ENCODE measurements at regions not wholly inside any gene's neighbourhood (a gene's known extent, or its start where the extent isn't known, plus 50 kb on each side); places are given as distances from the start of the nearest gene placed in this dataset.

DNA sequence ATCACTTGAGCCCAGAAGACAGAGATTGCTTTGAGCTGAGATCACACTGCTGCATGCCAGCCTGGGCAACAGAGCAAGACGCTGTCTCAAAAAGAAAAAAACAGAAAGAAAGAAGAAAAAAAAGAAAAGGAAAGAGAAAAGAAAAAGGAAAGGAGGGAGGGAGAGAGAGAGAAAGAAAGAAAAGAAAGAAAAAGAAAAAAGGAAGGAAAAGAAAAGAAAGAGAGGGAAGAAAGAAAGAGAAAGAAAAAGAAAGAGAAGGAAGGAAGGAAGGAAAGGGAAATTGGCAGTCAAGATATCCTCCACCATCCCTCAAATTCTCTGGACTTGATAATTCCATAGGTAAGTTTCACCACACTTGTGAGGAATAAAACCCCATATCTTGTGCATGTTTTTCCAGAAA lies 71.4 kb upstream of the WSB1 start:
- no peak for DNase-seq (ENCODE audit: low read depth)
- no peaks in the 10 kb centered on the region for H3K36me3 ChIP-seq (ENCODE audit: control insufficient read depth, insufficient read depth, low read length)
- no peak overlapping the region for H3K4me3 ChIP-seq (ENCODE audit: low read depth, low read length)
- TF ChIP-seq, protein P1, sequence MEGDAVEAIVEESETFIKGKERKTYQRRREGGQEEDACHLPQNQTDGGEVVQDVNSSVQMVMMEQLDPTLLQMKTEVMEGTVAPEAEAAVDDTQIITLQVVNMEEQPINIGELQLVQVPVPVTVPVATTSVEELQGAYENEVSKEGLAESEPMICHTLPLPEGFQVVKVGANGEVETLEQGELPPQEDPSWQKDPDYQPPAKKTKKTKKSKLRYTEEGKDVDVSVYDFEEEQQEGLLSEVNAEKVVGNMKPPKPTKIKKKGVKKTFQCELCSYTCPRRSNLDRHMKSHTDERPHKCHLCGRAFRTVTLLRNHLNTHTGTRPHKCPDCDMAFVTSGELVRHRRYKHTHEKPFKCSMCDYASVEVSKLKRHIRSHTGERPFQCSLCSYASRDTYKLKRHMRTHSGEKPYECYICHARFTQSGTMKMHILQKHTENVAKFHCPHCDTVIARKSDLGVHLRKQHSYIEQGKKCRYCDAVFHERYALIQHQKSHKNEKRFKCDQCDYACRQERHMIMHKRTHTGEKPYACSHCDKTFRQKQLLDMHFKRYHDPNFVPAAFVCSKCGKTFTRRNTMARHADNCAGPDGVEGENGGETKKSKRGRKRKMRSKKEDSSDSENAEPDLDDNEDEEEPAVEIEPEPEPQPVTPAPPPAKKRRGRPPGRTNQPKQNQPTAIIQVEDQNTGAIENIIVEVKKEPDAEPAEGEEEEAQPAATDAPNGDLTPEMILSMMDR (IDR thresholded peaks at IDR 0.05; ENCODE audit: insufficient read depth, low read length, poor library complexity, severe bottlenecking): no peak
- no peaks in the 10 kb centered on the region for H3K27me3 ChIP-seq (ENCODE audit: control insufficient read depth, insufficient read depth, low read length)

DNA sequence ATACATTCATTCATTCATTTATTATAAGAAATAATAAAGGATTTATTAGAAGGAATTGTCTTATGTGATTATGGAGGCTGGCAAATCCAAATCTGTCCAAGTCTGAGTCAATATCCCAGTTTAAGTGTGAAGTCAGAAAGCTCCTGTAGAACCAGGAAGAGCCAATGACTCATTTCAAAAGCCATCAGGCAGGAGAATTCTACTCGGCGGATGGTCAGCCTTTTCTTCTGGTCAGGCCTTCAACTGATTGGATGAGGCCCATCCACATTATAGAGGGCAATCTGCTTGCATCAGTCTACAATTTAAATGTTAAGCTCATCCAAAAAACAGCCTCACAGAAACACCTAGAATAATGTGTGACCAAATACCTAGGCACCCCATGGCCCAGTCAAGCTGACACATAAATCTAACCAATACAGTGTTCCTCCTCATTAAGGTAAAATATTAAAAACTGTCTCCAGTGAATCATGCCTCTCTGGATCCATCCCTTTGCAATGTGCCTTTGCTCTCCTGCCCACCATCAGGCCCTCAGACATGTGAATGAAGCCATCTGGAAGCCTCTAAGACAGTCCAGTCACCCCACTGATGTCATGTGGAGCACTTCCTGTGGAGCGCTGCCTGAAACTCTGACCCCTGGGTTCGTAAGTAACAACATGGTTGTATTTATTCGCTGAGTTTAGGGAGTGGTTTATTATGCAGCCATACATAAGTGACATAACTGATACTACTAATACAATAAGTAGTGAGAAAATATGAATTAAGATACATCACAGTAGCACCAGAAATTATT lies 69.2 kb upstream of the WSB1 start:
- TF ChIP-seq, protein P1 (IDR thresholded peaks at IDR 0.05; ENCODE audit: insufficient read depth, low read length, poor library complexity, severe bottlenecking): no peak
- H3K4me3 ChIP-seq (ENCODE audit: low read depth, low read length): no peak overlapping the region
- no peak for DNase-seq (ENCODE audit: low read depth)
- no peaks in the 10 kb centered on the region for H3K36me3 ChIP-seq (ENCODE audit: control insufficient read depth, insufficient read depth, low read length)
- H3K27me3 ChIP-seq (ENCODE audit: control insufficient read depth, insufficient read depth, low read length): no peaks in the 10 kb centered on the region

DNA sequence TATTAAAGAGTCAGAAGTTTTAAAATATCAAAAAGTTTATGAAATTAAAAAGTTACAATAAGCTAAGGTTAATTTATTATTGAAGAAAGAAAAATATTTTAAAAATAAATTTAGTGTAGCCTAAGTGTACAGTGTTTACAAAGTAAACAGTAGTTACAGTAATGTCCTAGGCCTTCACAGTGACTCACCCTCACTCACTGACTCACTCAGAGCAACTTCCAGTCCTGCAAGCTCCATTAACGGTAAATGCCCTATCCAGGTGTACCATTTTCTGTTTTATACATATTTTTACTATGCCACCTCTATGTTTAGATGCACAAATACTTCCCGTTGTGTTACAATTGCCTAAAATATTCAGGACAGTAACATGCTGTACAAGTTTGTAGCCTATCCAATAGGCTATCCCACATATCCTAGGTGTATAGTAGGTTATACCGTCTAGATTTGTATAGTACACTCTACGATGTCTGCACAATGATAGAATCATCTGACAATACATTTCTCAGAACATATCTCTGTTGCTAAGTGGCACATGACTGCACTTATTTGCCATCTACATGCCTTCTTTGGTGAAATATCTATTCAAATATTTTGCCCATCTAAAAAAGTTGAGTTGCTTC lies 67.2 kb upstream of the WSB1 start:
- TF ChIP-seq, protein P1 (IDR thresholded peaks at IDR 0.05; ENCODE audit: insufficient read depth, low read length, poor library complexity, severe bottlenecking): no peak
- peak; percentile 61 for DNase-seq (ENCODE audit: low read depth)
- Histone ChIP-seq H3K4me3 (ENCODE audit: low read depth, low read length) (no peak overlapping the region), H3K27me3 (ENCODE audit: control insufficient read depth, insufficient read depth, low read length) (no peaks in the 10 kb centered on the region), H3K36me3 (ENCODE audit: control insufficient read depth, insufficient read depth, low read length) (no peaks in the 10 kb centered on the region)

DNA sequence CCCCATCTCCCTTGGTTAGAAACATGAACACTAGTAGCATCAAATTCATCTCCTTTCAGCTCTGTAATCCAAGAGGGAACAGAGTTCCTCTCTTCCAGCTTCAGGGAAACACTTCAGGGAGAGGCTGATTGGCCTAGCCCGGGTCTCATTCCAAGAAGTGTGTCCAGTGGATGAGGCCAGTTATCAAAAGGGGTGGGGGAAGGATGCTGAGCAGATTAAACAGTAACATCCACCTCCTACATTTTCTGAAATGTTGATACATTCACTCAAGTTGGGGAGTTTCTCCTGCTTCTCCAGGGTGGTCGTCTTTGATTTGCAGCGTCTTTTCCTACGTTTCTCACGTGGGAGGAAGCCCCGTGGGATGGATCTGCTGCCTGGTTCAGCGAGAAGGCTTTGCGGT lies 62.9 kb upstream of the WSB1 start:
- no peak for DNase-seq (ENCODE audit: low read depth)
- TF ChIP-seq, protein P1 (IDR thresholded peaks at IDR 0.05; ENCODE audit: insufficient read depth, low read length, poor library complexity, severe bottlenecking): no peak
- Histone ChIP-seq H3K27me3 (ENCODE audit: control insufficient read depth, insufficient read depth, low read length) (no peaks in the 10 kb centered on the region), H3K4me3 (ENCODE audit: low read depth, low read length) (no peak overlapping the region), H3K36me3 (ENCODE audit: control insufficient read depth, insufficient read depth, low read length) (no peaks in the 10 kb centered on the region)

DNA sequence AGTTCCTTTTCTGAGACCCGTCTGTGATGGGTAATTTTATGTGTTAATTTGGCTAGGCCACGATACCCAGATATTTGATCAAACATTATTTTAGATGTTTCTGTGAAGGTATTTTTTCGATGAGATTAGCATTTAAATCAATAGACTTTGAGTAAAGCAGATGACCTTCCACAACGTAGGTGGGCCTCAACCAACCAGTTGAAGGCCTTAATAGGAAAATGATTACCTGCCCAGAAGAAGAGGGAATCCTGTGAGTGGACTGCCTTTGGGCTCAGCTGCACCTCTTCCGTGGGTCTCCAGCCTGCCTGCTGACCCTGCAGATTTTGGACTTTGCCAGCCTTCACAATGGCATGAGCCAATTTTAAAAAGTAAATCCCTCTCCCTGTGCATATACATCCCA lies 61.6 kb upstream of the WSB1 start:
- TF ChIP-seq, protein P1 (IDR thresholded peaks at IDR 0.05; ENCODE audit: insufficient read depth, low read length, poor library complexity, severe bottlenecking): no peak

More for the DNA sequence above, 61.6 kb upstream of the WSB1 start:
- Histone ChIP-seq H3K4me3 (ENCODE audit: low read depth, low read length) (no peak overlapping the region), H3K36me3 (ENCODE audit: control insufficient read depth, insufficient read depth, low read length) (no peaks in the 10 kb centered on the region), H3K27me3 (ENCODE audit: control insufficient read depth, insufficient read depth, low read length) (no peaks in the 10 kb centered on the region)
- no peak for DNase-seq (ENCODE audit: low read depth)

Measured in kidney epithelial cell (primary cell).